G401 (cell line): ENCODE measurements at regions not wholly inside any gene's neighbourhood (a gene's known extent, or its start where the extent isn't known, plus 50 kb on each side); places are given as distances from the start of the nearest gene placed in this dataset.
"Not testable (repeated sequence)": the region's sequence is repeated elsewhere in the genome, so short reads cannot be mapped to it uniquely, and the experiment has no call there.

Source experiments
- DNase-seq: peaks from one replicate; pipeline ENCODE4 v3.0.0-alpha.2; 2015; ENCODE audit warnings: low spot score
- in situ Hi-C: cut with HindIII; loops from 2 replicates; pipeline ENCODE4 v1.10.0; 2016; ENCODE audit warnings: low sequenced_read_pairs, mixed read lengths

GRCh38 chr7:67637023-67637358 lies 640.4 kb downstream of the TYW1 start:
- in situ Hi-C loops, result no loop called here
- peak; percentile 24 for DNase-seq

DNA sequence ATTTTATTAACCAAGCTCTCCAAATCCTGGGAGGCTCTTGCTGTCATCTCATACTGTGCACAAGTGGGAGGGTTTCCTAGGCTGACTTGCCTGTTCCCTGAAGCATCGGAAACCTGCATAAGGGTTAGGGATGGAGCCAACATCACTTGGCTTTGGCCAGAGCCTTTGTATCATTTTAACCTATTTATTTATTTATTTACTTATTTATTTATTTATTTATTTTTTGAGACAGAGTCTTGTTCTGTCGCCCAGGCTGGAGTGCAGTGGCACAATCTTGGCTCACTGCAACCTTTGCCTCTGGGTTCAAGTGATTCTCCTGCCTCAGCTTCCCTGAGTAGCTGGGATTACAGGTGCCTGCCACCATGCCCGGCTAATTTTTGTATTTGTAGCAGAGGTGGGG lies 645.9 kb downstream of the TYW1 start:
- DNase-seq, in situ Hi-C loops: not testable (repeated sequence)

- DNase-seq, result no peak
- in situ Hi-C loops, result no loop called here
These were observed 647.5 kb downstream of the TYW1 start for GRCh38 chr7:67644151-67644550.

DNA sequence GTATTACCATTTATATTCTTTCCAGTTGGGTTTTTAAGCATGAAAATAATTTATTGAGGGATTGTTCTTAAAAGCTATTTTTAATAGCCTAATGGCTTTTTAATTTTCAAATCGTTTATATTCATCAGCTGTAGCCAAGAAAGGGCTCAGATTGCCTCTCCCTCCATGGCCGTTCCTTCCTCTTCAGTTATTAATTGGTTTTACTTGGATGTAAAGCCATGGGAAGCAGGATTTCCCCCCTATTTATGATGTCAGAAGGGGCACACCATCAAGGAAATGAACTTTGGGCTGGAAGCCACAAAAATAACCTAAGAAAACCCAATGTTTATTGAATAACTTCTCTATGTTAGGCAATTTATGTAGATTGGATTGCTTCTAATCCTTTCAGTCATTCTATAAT lies 656.3 kb downstream of the TYW1 start:
- in situ Hi-C loops, result no loop called here

GRCh38 chr7:67653856-67654454 lies 657.3 kb downstream of the TYW1 start:
- peak; percentile 41 for DNase-seq
- in situ Hi-C loops, result no loop called here

More for the DNA sequence above, 656.3 kb downstream of the TYW1 start:
- no peak for DNase-seq

DNA sequence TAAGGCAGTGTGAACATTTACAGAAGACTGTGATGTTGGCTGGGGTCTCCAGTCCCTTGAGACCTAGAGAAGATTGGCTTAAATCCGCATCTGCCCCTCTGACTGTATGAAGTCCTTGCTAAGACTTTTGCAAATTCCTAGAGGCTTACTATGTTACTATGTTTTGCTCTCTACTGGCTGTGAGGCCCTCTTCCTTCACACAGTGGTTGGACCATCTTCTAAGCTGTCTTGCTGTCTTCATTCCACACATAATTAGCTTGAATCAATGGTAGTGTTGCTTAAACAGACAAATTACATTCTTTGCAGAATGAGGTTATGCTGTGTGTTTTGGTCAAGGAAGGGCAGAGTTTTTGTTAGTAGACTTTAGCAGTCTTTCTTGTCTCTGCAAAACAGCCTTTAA lies 658.0 kb downstream of the TYW1 start:
- DNase-seq, result no peak
- in situ Hi-C loops, result no loop called here

DNA sequence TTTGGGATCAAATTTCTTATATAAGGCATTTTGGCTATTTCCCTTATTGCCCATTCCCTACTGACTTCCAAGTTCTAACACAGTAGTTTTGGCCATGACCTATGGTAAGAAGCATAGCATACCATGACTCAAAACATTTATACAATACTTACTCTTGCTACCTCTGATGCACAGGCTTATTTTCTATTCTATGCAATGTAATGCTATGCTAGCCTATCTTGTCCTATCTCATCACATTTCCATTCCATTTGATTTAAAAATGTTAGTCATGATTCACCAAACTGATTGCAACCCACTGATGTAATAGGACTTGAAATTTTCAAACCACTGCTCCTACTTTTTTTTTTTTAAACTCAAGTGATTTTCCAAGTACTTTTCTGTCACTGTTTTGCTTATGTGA lies 658.5 kb downstream of the TYW1 start:
- DNase-seq, result no peak
- in situ Hi-C loops, result no loop called here

GRCh38 chr7:67659091-67659490 lies 662.5 kb downstream of the TYW1 start:
- in situ Hi-C loops, result no loop called here
- DNase-seq, result no peak

- DNase-seq, result no peak
- in situ Hi-C loops, result no loop called here
These were observed 666.2 kb downstream of the TYW1 start for GRCh38 chr7:67662804-67663203.

GRCh38 chr7:67663644-67664043 lies 667.0 kb downstream of the TYW1 start:
- DNase-seq, result no peak
- in situ Hi-C loops, result no loop called here

- in situ Hi-C loops, DNase-seq: not testable (repeated sequence)
These were observed 669.7 kb downstream of the TYW1 start for GRCh38 chr7:67666359-67666758.

- in situ Hi-C loops, result no loop called here
- no peak for DNase-seq
These were observed 674.4 kb downstream of the TYW1 start for GRCh38 chr7:67671006-67671548.

DNA sequence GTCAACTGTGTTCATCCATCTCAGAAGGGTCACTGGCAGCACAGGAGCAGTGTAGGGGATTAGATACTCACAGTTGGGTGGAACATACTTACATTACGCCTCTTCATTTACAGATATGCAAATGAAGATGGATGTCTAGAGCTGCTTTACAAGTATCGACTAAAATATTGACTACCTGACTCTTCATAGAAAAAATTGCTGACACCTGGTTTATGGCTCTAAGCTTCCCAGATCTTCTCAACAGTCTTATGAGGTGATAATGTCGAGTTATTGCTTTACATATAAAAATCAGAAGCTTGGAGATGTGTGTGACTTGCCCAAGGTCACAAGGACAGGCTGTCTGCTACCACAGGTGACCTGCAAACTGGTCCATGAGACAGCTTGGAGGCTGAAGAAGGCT lies 677.2 kb downstream of the TYW1 start:
- in situ Hi-C loops, result no loop called here
- DNase-seq, result no peak

DNA sequence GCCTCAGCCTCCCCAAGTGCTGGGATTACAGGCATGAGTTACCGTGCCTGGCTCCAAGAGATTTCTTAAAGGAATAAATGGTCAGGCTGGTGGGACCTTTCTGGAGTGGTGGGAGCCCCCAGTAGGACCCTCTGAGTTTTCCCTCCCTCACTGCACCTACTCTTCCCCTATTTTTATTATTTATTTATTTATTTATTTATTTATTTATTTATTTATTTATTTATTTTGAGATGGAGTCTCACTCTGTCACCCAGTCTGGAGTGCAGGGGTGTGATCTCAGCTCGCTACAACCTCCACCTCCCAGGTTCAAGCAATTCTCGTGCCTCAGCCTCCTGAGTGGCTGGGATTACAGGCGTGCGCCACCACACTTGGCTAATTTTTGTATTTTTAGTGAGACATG lies 678.2 kb downstream of the TYW1 start:
- in situ Hi-C loops, result not testable (repeated sequence)

DNA sequence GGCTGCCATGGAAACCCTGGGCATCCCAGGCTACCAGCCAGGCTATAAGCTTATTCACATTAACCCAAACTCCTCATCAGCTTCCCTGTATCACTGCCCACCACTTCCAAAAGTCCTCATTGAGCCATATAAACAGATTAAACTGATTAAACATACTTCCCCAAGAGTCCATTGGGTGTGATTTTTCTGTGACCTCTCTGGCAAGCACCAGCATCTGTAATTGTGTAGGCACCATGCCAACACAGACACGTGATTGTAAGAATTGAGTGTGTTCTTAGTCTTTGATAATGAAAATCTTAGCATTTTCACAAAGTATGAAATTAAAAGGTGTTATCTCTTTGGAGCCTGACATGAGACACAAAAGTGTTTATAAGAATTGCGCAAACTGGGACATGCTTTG lies 679.3 kb downstream of the TYW1 start:
- no peak for DNase-seq
- in situ Hi-C loops, result no loop called here

More for the DNA sequence above, 678.2 kb downstream of the TYW1 start:
- DNase-seq, result not testable (repeated sequence)

DNA sequence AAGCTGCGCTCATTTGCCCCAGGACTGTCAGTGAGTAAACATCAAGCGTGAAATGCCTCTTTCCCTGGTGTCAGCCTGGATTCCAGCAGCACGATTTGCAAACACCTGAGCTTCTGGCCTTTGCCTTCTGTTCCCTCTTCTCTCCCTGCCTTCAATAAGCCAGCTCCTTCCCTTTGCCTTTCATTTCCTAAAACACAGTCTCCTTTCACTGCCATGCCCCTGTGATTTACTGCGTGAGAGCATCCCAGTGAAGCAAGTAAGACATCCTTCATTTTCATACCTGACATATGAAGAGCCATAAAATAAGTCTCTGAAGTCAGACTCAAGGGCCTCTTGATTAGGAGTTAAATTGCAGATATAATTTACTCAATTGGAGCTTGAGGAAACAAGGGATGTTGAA lies 681.8 kb downstream of the TYW1 start:
- no peak for DNase-seq
- in situ Hi-C loops, result no loop called here

DNA sequence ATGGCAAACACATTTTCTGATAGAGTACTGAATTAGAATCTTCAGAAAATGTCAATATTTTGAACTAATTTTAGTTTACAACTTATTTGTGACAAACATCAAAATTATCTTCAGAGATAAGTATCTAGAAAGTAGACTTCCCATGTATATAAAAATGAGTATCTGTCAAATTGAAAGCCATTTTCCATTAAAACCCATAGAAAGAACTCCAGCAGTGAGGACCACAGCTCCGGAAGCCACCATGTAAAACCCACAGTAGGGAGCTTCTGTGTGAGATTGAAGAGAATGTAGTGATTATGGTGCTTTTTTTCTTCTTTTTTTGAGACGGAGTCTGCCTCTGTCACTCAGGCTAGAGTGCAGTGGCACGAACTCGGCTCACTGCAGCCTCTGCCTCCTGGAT lies 687.0 kb downstream of the TYW1 start:
- in situ Hi-C loops, result no loop called here
- no peak for DNase-seq

DNA sequence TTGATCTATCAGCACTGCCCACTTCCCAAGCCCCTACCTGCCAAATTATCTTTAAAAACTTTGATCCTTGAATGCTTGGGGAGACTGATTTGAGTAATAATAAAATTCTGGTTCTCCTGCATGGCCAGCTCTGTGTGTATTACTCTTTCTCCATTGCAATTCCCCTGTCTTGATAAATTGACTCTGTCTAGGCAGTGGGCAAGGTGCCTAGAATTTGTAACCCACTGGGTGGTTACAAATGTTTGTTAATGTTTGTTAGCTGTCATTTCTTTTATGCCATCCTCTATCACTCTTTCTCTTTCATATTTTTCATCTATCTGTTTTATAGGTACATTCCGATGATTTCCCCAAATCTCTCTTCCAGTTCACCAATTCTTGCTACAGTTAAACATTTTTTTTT lies 694.1 kb downstream of the TYW1 start:
- in situ Hi-C loops, result no loop called here
- DNase-seq, result no peak

- in situ Hi-C loops, result no loop called here
- DNase-seq, result no peak
These were observed 695.8 kb downstream of the TYW1 start for GRCh38 chr7:67692425-67692824.

DNA sequence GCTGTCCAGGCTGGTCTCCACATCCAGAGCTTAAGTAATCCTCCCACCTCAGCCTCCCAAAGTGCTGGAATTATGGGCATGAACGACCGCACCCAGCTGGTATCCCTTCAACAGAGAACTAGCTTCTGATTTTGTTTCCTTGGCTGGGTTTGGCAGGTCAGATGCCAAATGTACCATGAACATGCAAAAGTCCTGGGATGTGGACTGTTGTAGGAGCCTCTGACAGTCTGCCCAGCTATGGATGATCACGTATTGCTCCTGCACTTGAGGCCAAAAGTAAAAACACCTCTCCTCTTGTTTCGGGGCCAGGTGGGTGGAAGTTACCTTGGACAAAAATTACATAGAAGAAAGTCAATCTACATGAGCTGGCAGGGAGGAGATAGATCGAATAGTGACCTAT lies 699.5 kb downstream of the TYW1 start:
- no peak for DNase-seq
- in situ Hi-C loops, result no loop called here

GRCh38 chr7:67696878-67697277 lies 700.2 kb downstream of the TYW1 start:
- DNase-seq, result no peak
- in situ Hi-C loops, result no loop called here

- in situ Hi-C loops, result no loop called here
These were observed 701.7 kb downstream of the TYW1 start for GRCh38 chr7:67698354-67698753.

More at GRCh38 chr7:67698354-67698753, 701.7 kb downstream of the TYW1 start:
- no peak for DNase-seq
